Mammary epithelial cell (primary cell): ENCODE measurements at regions not wholly inside any gene's neighbourhood (a gene's known extent, or its start where the extent isn't known, plus 50 kb on each side); places are given as distances from the start of the nearest gene placed in this dataset.

Experiments
- CTCF ChIP-seq, 2 donors: IDR thresholded peaks in 1 of 2; conservative IDR thresholded peaks in 1 of 2; 2 replicates each; pipeline ENCODE4 v1.5.1; 2011 to 2012; ENCODE audit warnings: inconsistent platforms in 2 of 2, low read length in 2 of 2, mild to moderate bottlenecking in 2 of 2, control low read depth in 1 of 2, low read depth in 1 of 2; ENCODE audit not compliant: insufficient read depth in 1 of 2; ENCODE audit errors: extremely low read depth in 1 of 2
- EZH2 ChIP-seq: IDR thresholded peaks from 2 replicates; pipeline ENCODE4 v1.6.1; 2012; ENCODE audit warnings: low read length, inconsistent platforms, borderline replicate concordance

- TF ChIP-seq CTCF (conservative IDR thresholded peaks at IDR 0.05 in 1 of 2, IDR thresholded peaks at IDR 0.05 in 1 of 2; ENCODE audit: extremely low read depth in 1 of 2, insufficient read depth in 1 of 2, low read depth in 1 of 2, low read length in 2 of 2): no peak
- no peak for TF ChIP-seq EZH2
These were observed 422.6 kb upstream of the TENM3 start for GRCh38 chr4:181820553-181820952.
